NOMO-1 (cell line): ENCODE measurements at regions not wholly inside any gene's neighbourhood (a gene's known extent, or its start where the extent isn't known, plus 50 kb on each side); places are given as distances from the start of the nearest gene placed in this dataset.
"Not testable (repeated sequence)": the region's sequence is repeated elsewhere in the genome, so short reads cannot be mapped to it uniquely, and the experiment has no call there.

Experiments used
- DNase-seq, 2 experiments: peaks; one replicate each; lab custom pipeline; 2025; ENCODE audit not compliant: unreplicated experiment in 2 of 2; lab: John Stamatoyannopoulos, UW

GRCh38 chr13:30816736-30817135, 81.4 kb downstream of the ALOX5AP start:
- DNase-seq, result peak; percentile 4 to 54

GRCh38 chr13:30818323-30818960, 83.1 kb downstream of the ALOX5AP start:
- DNase-seq, result no peak

DNA sequence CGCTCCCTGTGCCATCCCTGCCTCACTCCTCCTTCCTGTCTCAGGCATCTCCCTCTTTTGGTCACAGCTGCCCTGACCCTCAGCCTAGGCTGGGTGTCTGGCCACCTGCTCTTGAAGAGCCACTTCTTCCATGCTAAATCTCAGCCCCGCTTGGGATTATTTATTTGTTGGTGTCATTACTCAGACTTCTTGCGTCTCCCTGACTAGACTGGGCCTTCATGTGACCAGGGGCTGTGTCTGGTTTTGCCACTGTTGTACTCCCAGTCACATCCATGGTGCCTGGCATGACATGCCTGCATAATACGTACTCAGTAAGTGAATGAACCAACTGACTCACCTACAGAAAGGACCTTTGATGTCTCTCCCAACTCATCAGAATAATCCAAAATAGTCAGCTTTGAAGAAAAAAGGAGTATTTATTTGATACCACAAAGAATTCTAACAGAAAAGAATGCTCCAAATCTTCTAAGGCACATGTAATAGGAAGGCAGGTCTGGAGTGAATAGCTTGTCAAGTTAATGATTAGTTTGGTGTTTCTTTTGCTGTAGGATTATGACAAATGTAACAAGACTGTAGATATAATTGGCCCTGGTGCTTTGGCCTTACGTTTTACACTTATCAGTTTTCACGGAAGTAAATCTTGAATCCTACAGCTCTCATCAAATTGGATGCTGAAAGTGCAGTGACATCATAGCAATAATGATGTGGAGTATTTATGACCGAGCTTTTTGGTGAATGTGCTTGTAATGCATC, 84.0 kb downstream of the ALOX5AP start:
- DNase-seq, result no peak

GRCh38 chr13:30821421-30821820, 84.7 kb upstream of the MEDAG start:
- DNase-seq, result no peak

- DNase-seq, result no peak
Measured at GRCh38 chr13:30824651-30825050, 81.4 kb upstream of the MEDAG start.

- no peak for DNase-seq
Measured at GRCh38 chr13:30826911-30827577, 79.0 kb upstream of the MEDAG start.

DNA sequence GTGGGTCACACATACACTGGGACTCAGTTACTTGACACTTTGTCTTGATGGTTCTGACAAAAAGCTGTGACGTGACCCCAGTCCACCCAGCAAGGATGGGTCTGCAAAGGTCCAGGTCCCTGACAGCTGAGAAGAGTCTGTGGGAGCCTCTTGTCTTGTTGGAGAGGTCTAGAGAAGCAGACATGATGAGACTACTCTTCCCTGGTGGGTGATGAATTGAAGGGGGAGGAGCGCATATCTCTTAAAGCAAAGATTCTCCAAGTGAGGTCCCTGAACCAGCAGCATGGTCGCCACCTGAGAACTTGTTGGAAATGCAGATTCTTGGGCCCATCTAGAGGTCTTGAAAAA, 78.5 kb upstream of the MEDAG start:
- DNase-seq, result no peak

- DNase-seq, result no peak
Measured at GRCh38 chr13:30829145-30829832, 76.8 kb upstream of the MEDAG start.

GRCh38 chr13:30829833-30830637, 76.0 kb upstream of the MEDAG start:
- DNase-seq, result no peak

GRCh38 chr13:30830638-30830965, 75.5 kb upstream of the MEDAG start:
- no peak for DNase-seq

- DNase-seq, result no peak
Measured at GRCh38 chr13:30831515-30831914, 74.6 kb upstream of the MEDAG start.

DNA sequence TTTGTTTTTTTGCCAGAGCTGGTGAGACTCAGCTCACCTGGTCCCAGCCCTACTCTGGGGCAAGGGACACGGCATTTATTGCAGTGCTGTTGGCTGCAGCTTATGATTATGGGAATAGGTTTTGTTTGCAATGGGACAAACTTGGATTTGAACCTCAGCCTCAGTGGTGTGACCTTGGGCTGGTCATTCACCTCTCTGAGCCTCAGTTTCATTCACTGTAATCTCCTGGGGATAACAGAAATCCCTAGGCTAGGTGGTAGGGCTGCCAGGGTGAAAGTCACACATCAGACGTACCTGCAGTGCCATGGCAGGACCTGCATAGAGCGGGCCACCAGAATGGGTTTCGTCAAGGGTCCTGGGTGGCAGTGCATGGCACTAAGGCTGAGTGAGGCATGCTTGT, 73.7 kb upstream of the MEDAG start:
- DNase-seq, result no peak

GRCh38 chr13:30832845-30833332, 73.2 kb upstream of the MEDAG start:
- no peak for DNase-seq

DNA sequence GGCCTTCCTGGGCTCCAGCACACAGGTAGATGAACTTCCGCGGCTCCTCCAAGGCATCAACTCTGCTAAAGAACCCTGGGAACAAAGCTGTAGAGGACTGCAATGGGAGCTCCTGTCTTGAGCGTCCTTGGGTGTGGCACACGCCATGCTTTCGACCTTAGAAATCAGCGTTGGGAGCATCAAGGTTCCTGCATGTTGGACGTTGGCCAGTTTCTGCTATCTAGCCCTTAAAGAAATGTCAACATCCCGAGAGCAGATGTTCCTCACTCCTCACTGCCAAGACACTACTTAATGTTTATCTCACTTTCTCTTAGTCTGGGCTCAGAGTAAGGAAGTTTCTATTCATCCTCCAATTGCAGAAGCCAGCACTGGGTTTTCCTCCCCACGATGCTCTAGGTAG, 70.6 kb upstream of the MEDAG start:
- no peak for DNase-seq

GRCh38 chr13:30837227-30838159, 68.6 kb upstream of the MEDAG start:
- no peak for DNase-seq

DNA sequence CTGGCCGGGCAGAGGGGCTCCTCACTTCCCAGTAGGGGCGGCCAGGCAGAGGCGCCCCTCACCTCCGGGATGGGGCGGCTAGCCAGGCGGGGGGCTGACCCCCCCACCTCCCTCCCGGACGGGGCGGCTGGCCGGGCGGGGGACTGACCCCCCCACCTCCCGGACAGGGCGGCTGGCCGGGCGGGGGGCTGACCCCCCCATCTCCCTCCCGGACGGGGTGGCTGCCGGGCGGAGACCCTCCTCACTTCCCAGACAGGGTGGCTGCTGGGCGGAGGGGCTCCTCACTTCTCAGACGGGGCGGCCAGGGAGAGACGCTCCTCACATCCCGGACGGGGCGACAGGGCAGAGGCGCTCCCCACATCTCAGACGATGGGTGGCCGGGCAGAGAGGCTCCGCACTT, 66.4 kb upstream of the MEDAG start:
- DNase-seq, result not testable (repeated sequence)

DNA sequence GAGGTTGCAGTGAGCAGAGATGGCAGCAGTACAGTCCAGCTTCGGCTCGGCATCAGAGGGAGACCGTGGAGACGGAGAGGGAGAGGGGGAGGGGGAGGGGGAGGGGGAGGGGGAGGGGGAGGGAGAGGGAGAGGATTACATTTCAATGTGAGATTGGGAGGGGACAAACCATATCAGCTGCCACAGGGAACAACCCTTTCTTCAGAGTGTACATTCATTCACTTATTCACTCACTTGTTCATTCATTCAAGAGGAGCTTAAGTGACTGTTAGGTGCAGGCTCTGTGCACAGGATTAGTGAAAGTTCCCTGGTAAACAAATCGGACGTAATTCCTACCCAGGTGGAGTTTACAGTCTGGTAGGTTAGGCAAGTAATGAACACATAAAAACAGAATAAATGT, 65.6 kb upstream of the MEDAG start:
- DNase-seq, result no peak

- no peak for DNase-seq
Measured at GRCh38 chr13:30841154-30841553, 64.9 kb upstream of the MEDAG start.

DNA sequence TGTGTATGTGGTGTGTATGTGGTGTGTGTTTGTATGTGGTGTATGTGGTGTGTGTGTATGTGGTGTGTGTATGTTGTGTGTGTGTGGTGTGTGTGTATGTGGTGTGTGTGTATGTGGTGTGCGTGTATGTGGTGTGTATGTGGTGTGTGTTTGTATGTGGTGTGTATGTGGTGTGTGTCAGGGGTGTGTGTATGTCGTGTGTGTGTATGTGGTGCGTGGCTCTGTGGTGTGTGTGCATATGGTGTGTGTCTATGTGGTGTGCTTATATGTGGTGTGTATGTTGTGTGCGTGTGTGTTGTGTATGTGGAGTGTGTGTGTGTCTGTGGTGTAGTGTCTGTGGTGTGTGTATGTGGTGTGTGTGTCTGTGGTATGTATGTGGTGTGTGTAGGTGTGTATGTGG, 62.5 kb upstream of the MEDAG start:
- no peak for DNase-seq
